ENCODE measurements at regions not wholly inside any gene's neighbourhood (a gene's known extent, or its start where the extent isn't known, plus 50 kb on each side); places are given as distances from the start of the nearest gene placed in this dataset.

GRCh38 chr5:107058235-107058634, 612.5 kb downstream of the EFNA5 start:
- TF ChIP-seq PATZ1 (CRISPR knock-in tag; IDR thresholded peaks at IDR 0.05; ENCODE audit: borderline replicate concordance) (no peak), CREB5 (CRISPR knock-in tag; IDR thresholded peaks at IDR 0.05; ENCODE audit: low read depth) (no peak), TCF4 (CRISPR knock-in tag; IDR thresholded peaks at IDR 0.05; ENCODE audit: borderline replicate concordance) (no peak), ESRRG (CRISPR knock-in tag; IDR thresholded peaks at IDR 0.05) (no peak), SNAI2 (CRISPR knock-in tag; IDR thresholded peaks at IDR 0.05) (no peak), TOX (CRISPR knock-in tag; IDR thresholded peaks at IDR 0.05; ENCODE audit: borderline replicate concordance) (no peak), RARB (CRISPR knock-in tag; IDR thresholded peaks at IDR 0.05) (no peak), ISL1 (CRISPR knock-in tag; IDR thresholded peaks at IDR 0.05) (no peak), CSRNP3 (CRISPR knock-in tag; IDR thresholded peaks at IDR 0.05) (no peak), PPARA (CRISPR knock-in tag; IDR thresholded peaks at IDR 0.05; ENCODE audit: borderline replicate concordance) (no peak), ZFP30 (CRISPR knock-in tag; IDR thresholded peaks at IDR 0.05) (no peak), BACH2 (CRISPR knock-in tag; IDR thresholded peaks at IDR 0.05; ENCODE audit: borderline replicate concordance) (no peak)
